ENCODE measurements at regions not wholly inside any gene's neighbourhood (a gene's known extent, or its start where the extent isn't known, plus 50 kb on each side); places are given as distances from the start of the nearest gene placed in this dataset.

GRCh38 chr4:45647823-45648222, 476.0 kb downstream of the GABRG1 start:
- no peaks in the 10 kb centered on the region for H3K27me3 ChIP-seq (ENCODE audit: control insufficient read depth, low read length)
- no peaks in the 10 kb centered on the region for H4K20me1 ChIP-seq (ENCODE audit: control insufficient read depth, insufficient read depth, low read depth, low read length)
- H3K4me1 ChIP-seq (ENCODE audit: control insufficient read depth, low read length): no peaks in the 10 kb centered on the region
- no peaks in the 10 kb centered on the region for H3K79me2 ChIP-seq (ENCODE audit: control insufficient read depth, low read length)
- no peak for TF ChIP-seq EZH2phosphoT487 (IDR thresholded peaks at IDR 0.05; ENCODE audit: borderline replicate concordance, low read length)
- TF ChIP-seq, protein P1, sequence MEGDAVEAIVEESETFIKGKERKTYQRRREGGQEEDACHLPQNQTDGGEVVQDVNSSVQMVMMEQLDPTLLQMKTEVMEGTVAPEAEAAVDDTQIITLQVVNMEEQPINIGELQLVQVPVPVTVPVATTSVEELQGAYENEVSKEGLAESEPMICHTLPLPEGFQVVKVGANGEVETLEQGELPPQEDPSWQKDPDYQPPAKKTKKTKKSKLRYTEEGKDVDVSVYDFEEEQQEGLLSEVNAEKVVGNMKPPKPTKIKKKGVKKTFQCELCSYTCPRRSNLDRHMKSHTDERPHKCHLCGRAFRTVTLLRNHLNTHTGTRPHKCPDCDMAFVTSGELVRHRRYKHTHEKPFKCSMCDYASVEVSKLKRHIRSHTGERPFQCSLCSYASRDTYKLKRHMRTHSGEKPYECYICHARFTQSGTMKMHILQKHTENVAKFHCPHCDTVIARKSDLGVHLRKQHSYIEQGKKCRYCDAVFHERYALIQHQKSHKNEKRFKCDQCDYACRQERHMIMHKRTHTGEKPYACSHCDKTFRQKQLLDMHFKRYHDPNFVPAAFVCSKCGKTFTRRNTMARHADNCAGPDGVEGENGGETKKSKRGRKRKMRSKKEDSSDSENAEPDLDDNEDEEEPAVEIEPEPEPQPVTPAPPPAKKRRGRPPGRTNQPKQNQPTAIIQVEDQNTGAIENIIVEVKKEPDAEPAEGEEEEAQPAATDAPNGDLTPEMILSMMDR (IDR thresholded peaks at IDR 0.05; ENCODE audit: low read depth, low read length, poor library complexity, severe bottlenecking): no peak
- no peak overlapping the region for H3K4me3 ChIP-seq (ENCODE audit: low read length)
- H3K9me3 ChIP-seq (ENCODE audit: control insufficient read depth, insufficient read depth, low read length): no peaks in the 10 kb centered on the region
- no peak overlapping the region for H3K4me2 ChIP-seq (ENCODE audit: low read length)
- no peaks in the 10 kb centered on the region for H3K36me3 ChIP-seq (ENCODE audit: control insufficient read depth, low read length)
- no peak overlapping the region for H3K27ac ChIP-seq (ENCODE audit: low read depth, low read length)
- no peaks in the 10 kb centered on the region for H3F3A ChIP-seq (ENCODE audit: control insufficient read depth, insufficient read depth)
- H3K9me2 ChIP-seq (replicated peaks; ENCODE audit: control insufficient read depth, low read length): no peaks in the 10 kb centered on the region

- no peaks in the 10 kb centered on the region for H3K27me3 ChIP-seq (ENCODE audit: control insufficient read depth, low read length)
- H3K79me2 ChIP-seq (ENCODE audit: control insufficient read depth, low read length): no peaks in the 10 kb centered on the region
- H3K27ac ChIP-seq (ENCODE audit: low read depth, low read length): no peak overlapping the region
- H3K9me3 ChIP-seq (ENCODE audit: control insufficient read depth, insufficient read depth, low read length): no peaks in the 10 kb centered on the region
- no peaks in the 10 kb centered on the region for H4K20me1 ChIP-seq (ENCODE audit: control insufficient read depth, insufficient read depth, low read depth, low read length)
- H3K36me3 ChIP-seq (ENCODE audit: control insufficient read depth, low read length): no peaks in the 10 kb centered on the region
- H3K4me3 ChIP-seq (ENCODE audit: low read length): no peak overlapping the region
- no peaks in the 10 kb centered on the region for H3F3A ChIP-seq (ENCODE audit: control insufficient read depth, insufficient read depth)
- no peaks in the 10 kb centered on the region for H3K9me2 ChIP-seq (replicated peaks; ENCODE audit: control insufficient read depth, low read length)
- no peak overlapping the region for H3K4me2 ChIP-seq (ENCODE audit: low read length)
- H3K4me1 ChIP-seq (ENCODE audit: control insufficient read depth, low read length): no peaks in the 10 kb centered on the region
- TF ChIP-seq, protein P1 (IDR thresholded peaks at IDR 0.05; ENCODE audit: low read depth, low read length, poor library complexity, severe bottlenecking): no peak
- no peak for TF ChIP-seq EZH2phosphoT487 (IDR thresholded peaks at IDR 0.05; ENCODE audit: borderline replicate concordance, low read length)
Observed at GRCh38 chr4:45646885-45647590, 476.8 kb downstream of the GABRG1 start.

DNA sequence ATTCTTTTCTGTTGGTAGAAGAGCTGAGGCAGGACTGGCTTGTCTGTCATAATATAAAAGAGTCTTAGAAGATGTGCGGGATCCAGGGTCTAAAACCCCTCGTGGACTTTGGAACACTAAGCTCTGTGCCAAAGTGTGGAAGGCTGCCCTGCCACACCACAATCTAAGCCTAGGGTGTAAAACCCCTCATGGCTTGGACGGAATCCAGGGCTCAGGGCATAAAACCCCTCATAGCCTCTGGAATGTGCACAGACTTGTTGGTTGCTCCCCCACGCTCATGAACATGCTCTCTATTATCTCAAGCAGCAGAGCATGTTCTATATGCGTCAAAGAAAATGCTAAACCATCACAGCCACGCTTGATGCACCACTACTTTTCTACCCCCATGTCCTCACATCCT, 483.6 kb downstream of the GABRG1 start:
- Histone ChIP-seq H3K79me2 (ENCODE audit: control insufficient read depth, low read length) (no peaks in the 10 kb centered on the region), H3K27me3 (ENCODE audit: control insufficient read depth, low read length) (no peaks in the 10 kb centered on the region), H3K36me3 (ENCODE audit: control insufficient read depth, low read length) (no peaks in the 10 kb centered on the region), H4K20me1 (ENCODE audit: control insufficient read depth, insufficient read depth, low read depth, low read length) (no peaks in the 10 kb centered on the region), H3K4me1 (ENCODE audit: control insufficient read depth, low read length) (no peaks in the 10 kb centered on the region), H3K4me2 (ENCODE audit: low read length) (no peak overlapping the region), H3K9me2 (replicated peaks; ENCODE audit: control insufficient read depth, low read length) (no peaks in the 10 kb centered on the region), H3K27ac (ENCODE audit: low read depth, low read length) (no peak overlapping the region), H3K4me3 (ENCODE audit: low read length) (no peak overlapping the region), H3K9me3 (ENCODE audit: control insufficient read depth, insufficient read depth, low read length) (no peaks in the 10 kb centered on the region), H3F3A (ENCODE audit: control insufficient read depth, insufficient read depth) (no peaks in the 10 kb centered on the region)
- TF ChIP-seq, protein P1 (IDR thresholded peaks at IDR 0.05; ENCODE audit: low read depth, low read length, poor library complexity, severe bottlenecking): no peak
- no peak for TF ChIP-seq EZH2phosphoT487 (IDR thresholded peaks at IDR 0.05; ENCODE audit: borderline replicate concordance, low read length)

All from DOHH2 (cell line).